ENCODE measurements at regions not wholly inside any gene's neighbourhood (a gene's known extent, or its start where the extent isn't known, plus 50 kb on each side); places are given as distances from the start of the nearest gene placed in this dataset.
A peak's percentile ranks its signal among the peaks of the same experiment; 100 is the strongest.

GRCh38 chr2:219727771-219728429 is 100.5 kb downstream of the SLC4A3 start:
- POLR2A ChIA-PET: interaction anchor here (0.7 kb wide), 1 partner anchor 43 kb away, joined by 3 read pairs; no protein-coding TSS in a partner anchor
- DNase-seq (ENCODE audit: low spot score) (no peak), ATAC-seq (peak; percentile 74)
- no peaks in the 10 kb centered on the region for H3K36me3 Mint-ChIP-seq
- no peak overlapping the region for H3K27ac Mint-ChIP-seq
- no peak for TF ChIP-seq ATF1 (CRISPR knock-in tag; IDR thresholded peaks at IDR 0.05)
- no peak for TF ChIP-seq NFYB (CRISPR knock-in tag; conservative IDR thresholded peaks at IDR 0.05; ENCODE audit: low read depth)
- no peak for TF ChIP-seq ZNF512 (CRISPR knock-in tag; IDR thresholded peaks at IDR 0.05; ENCODE audit: borderline replicate concordance)
- no peak for TF ChIP-seq ZNF138 (CRISPR knock-in tag; conservative IDR thresholded peaks at IDR 0.05)
- TF ChIP-seq E2F1 (CRISPR knock-in tag; IDR thresholded peaks at IDR 0.05): no peak
- TF ChIP-seq NR3C1 (CRISPR knock-in tag; conservative IDR thresholded peaks at IDR 0.05; ENCODE audit: low read depth): no peak
- no peak for TF ChIP-seq PRRX2 (CRISPR knock-in tag; IDR thresholded peaks at IDR 0.05)
- TF ChIP-seq NR2C2 (CRISPR knock-in tag; IDR thresholded peaks at IDR 0.05): no peak
- TF ChIP-seq ZNF263 (CRISPR knock-in tag; IDR thresholded peaks at IDR 0.05; ENCODE audit: low read depth): no peak
- TF ChIP-seq MAX (CRISPR knock-in tag; IDR thresholded peaks at IDR 0.05): no peak
- H3K9me3 Mint-ChIP-seq: 0 out of 2 replicates have a peak, but pooled peaks cover 4% of the 10 kb centered on the region
- CTCF ChIA-PET: interaction anchor here (0.6 to 3.2 kb wide), 12 partner anchors 10 to 269 kb away, joined by 3 to 18 read pairs (median 4); no protein-coding TSS in a partner anchor
- no peaks in the 10 kb centered on the region for H3K27me3 Mint-ChIP-seq (ENCODE audit: low read depth)
- H3K4me3 Mint-ChIP-seq: no peak overlapping the region
- H3K4me1 Mint-ChIP-seq: peaks cover 19% of the 10 kb centered on the region

- H3K27ac Mint-ChIP-seq: no peak overlapping the region
- no peaks in the 10 kb centered on the region for H3K36me3 Mint-ChIP-seq
- no peaks in the 10 kb centered on the region for H3K27me3 Mint-ChIP-seq (ENCODE audit: low read depth)
- H3K4me1 Mint-ChIP-seq: peaks cover 30% of the 10 kb centered on the region
- ChIA-PET POLR2A (no interaction called here), CTCF (interaction anchor here (1.2 to 3.2 kb wide), 5 partner anchors 8 to 188 kb away, joined by 3 to 18 read pairs (median 5); no protein-coding TSS in a partner anchor)
- H3K9me3 Mint-ChIP-seq: 0 out of 2 replicates have a peak, but pooled peaks cover 4% of the 10 kb centered on the region
- ATAC-seq (no peak), DNase-seq (ENCODE audit: low spot score) (no peak)
- no peak for TF ChIP-seq NR1H2 (CRISPR knock-in tag; IDR thresholded peaks at IDR 0.05)
- TF ChIP-seq PRDM15 (CRISPR knock-in tag; IDR thresholded peaks at IDR 0.05): no peak
- no peak for TF ChIP-seq E2F5 (CRISPR knock-in tag; IDR thresholded peaks at IDR 0.05)
- TF ChIP-seq USF1 (CRISPR knock-in tag; IDR thresholded peaks at IDR 0.05): no peak
- TF ChIP-seq TEAD4 (CRISPR knock-in tag; IDR thresholded peaks at IDR 0.05): no peak
- no peak for TF ChIP-seq TEAD1 (CRISPR knock-in tag; IDR thresholded peaks at IDR 0.05)
- TF ChIP-seq ZNF396 (CRISPR knock-in tag; IDR thresholded peaks at IDR 0.05; ENCODE audit: borderline replicate concordance): no peak
- TF ChIP-seq SMAD3 (CRISPR knock-in tag; IDR thresholded peaks at IDR 0.05; ENCODE audit: borderline replicate concordance): no peak
- TF ChIP-seq ATF1 (CRISPR knock-in tag; IDR thresholded peaks at IDR 0.05): no peak
- TF ChIP-seq RELA (CRISPR knock-in tag; IDR thresholded peaks at IDR 0.05; ENCODE audit: borderline replicate concordance): no peak
- no peak for TF ChIP-seq EMX1 (CRISPR knock-in tag; IDR thresholded peaks at IDR 0.05)
- TF ChIP-seq ZNF121 (CRISPR knock-in tag; IDR thresholded peaks at IDR 0.05): no peak
- no peak for TF ChIP-seq MYBL2 (CRISPR knock-in tag; IDR thresholded peaks at IDR 0.05)
- no peak for TF ChIP-seq NR2C2 (CRISPR knock-in tag; IDR thresholded peaks at IDR 0.05)
- TF ChIP-seq ZNF281 (CRISPR knock-in tag; IDR thresholded peaks at IDR 0.05): no peak
- H3K4me3 Mint-ChIP-seq: no peak overlapping the region
These were observed 101.6 kb downstream of the SLC4A3 start for GRCh38 chr2:219728991-219729487.

Measured in WTC11 (cell line).